Loucy (cell line): ENCODE measurements at regions not wholly inside any gene's neighbourhood (a gene's known extent, or its start where the extent isn't known, plus 50 kb on each side); places are given as distances from the start of the nearest gene placed in this dataset.

Source experiments
- CTCF ChIP-seq: fragments of 200-600 bp; sonication (generic); conservative IDR thresholded peaks from 2 replicates; pipeline ENCODE4 v1.5.1; 2014; ENCODE audit warnings: mild to moderate bottlenecking, antibody characterized with exemption, low read length
- EZH2phosphoT487 ChIP-seq: fragments of 200-600 bp; IDR thresholded peaks from 2 replicates; pipeline ENCODE4 v1.6.1; 2018; ENCODE audit warnings: antibody characterized with exemption, mild to moderate bottlenecking, moderate library complexity, borderline replicate concordance

- TF ChIP-seq CTCF, result no peak
- TF ChIP-seq EZH2phosphoT487, result no peak
Measured at GRCh38 chr10:61179771-61180170, 235.8 kb upstream of the RHOBTB1 start.
